ENCODE measurements at regions not wholly inside any gene's neighbourhood (a gene's known extent, or its start where the extent isn't known, plus 50 kb on each side); places are given as distances from the start of the nearest gene placed in this dataset.

- no peaks in the 10 kb centered on the region for H3K9me3 ChIP-seq (ENCODE audit: low read length)
- H4K20me1 ChIP-seq (ENCODE audit: low read length) = no peaks in the 10 kb centered on the region
- H3K4me1 ChIP-seq (ENCODE audit: insufficient read depth, low read length) = no peaks in the 10 kb centered on the region
- no peak overlapping the region for H2AFZ ChIP-seq (ENCODE audit: low read length)
- H3K27ac ChIP-seq (ENCODE audit: low read length) = no peak overlapping the region
- POLR2A ChIA-PET (ENCODE audit: unreplicated experiment) = no interaction called here
- DNase-seq = no peak
- TF ChIP-seq EZH2phosphoT487 (IDR thresholded peaks at IDR 0.05; ENCODE audit: borderline replicate concordance, low read length) = no peak
- no peak for TF ChIP-seq EZH2 (IDR thresholded peaks at IDR 0.05; ENCODE audit: low read length, unreplicated experiment)
- intact Hi-C loops (cut with micrococcal nuclease) = no loop called here
- no peak overlapping the region for H3K4me2 ChIP-seq (ENCODE audit: low read length)
- H3K9ac ChIP-seq (ENCODE audit: low read length) = no peak overlapping the region
- H3K9me2 ChIP-seq (replicated peaks; ENCODE audit: low read length) = no peaks in the 10 kb centered on the region
- no peaks in the 10 kb centered on the region for H3K36me3 ChIP-seq (ENCODE audit: low read depth, low read length)
- H3K79me2 ChIP-seq (ENCODE audit: low read length) = no peaks in the 10 kb centered on the region
- BruUV-seq (replicated peaks) = no TSS peak
- no peak for ATAC-seq
- no peaks in the 10 kb centered on the region for H3K27me3 ChIP-seq (ENCODE audit: low read length)
- CTCF ChIA-PET = no interaction called here
- no peaks in the 10 kb centered on the region for H3F3A ChIP-seq (ENCODE audit: low read length, unreplicated experiment)
- no peak overlapping the region for H3K4me3 ChIP-seq (ENCODE audit: low read length)
Measured at GRCh38 chr2:185891403-185891802, 152.8 kb downstream of the FSIP2 start.

DNA sequence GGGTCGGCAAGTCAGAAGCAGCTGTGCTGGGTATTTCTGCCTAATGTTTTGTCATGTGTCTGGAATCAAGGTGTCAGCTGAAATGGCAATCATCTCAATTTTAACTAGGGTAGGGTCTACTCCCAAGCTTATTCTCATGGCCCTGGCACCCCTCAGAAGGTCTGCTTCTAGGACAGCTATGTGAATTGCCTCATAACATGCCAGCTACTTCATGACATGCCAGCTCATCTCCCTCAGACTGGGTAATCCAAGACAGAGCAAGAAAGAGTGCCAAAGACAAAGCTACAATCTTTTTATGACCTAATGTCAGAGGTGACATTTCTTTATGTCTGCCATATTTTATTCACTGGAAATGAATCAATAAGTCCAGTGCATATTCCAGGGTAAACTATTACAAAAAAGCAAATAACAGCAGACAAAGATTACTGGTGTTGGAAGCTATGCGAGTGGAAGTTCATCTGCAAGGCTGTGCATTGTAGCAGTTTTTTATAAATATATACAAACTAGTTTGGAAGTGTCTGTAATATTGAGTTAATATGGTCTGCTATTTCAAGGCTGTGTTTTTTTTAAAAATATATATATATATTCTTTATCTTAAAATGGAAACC is 153.3 kb downstream of the FSIP2 start:
- ATAC-seq (no peak), DNase-seq (no peak)
- Histone ChIP-seq H2AFZ (ENCODE audit: low read length) (no peak overlapping the region), H3K27me3 (ENCODE audit: low read length) (no peaks in the 10 kb centered on the region), H3K9me2 (replicated peaks; ENCODE audit: low read length) (no peaks in the 10 kb centered on the region), H3K4me1 (ENCODE audit: insufficient read depth, low read length) (no peaks in the 10 kb centered on the region), H3K4me2 (ENCODE audit: low read length) (no peak overlapping the region), H4K20me1 (ENCODE audit: low read length) (no peaks in the 10 kb centered on the region), H3K9me3 (ENCODE audit: low read length) (no peaks in the 10 kb centered on the region), H3F3A (ENCODE audit: low read length, unreplicated experiment) (no peaks in the 10 kb centered on the region), H3K9ac (ENCODE audit: low read length) (no peak overlapping the region), H3K27ac (ENCODE audit: low read length) (no peak overlapping the region), H3K79me2 (ENCODE audit: low read length) (no peaks in the 10 kb centered on the region), H3K4me3 (ENCODE audit: low read length) (no peak overlapping the region), H3K36me3 (ENCODE audit: low read depth, low read length) (no peaks in the 10 kb centered on the region)
- CTCF ChIA-PET = no interaction called here
- intact Hi-C loops (cut with micrococcal nuclease) = no loop called here
- BruUV-seq (replicated peaks) = no TSS peak
- TF ChIP-seq, protein P1, sequence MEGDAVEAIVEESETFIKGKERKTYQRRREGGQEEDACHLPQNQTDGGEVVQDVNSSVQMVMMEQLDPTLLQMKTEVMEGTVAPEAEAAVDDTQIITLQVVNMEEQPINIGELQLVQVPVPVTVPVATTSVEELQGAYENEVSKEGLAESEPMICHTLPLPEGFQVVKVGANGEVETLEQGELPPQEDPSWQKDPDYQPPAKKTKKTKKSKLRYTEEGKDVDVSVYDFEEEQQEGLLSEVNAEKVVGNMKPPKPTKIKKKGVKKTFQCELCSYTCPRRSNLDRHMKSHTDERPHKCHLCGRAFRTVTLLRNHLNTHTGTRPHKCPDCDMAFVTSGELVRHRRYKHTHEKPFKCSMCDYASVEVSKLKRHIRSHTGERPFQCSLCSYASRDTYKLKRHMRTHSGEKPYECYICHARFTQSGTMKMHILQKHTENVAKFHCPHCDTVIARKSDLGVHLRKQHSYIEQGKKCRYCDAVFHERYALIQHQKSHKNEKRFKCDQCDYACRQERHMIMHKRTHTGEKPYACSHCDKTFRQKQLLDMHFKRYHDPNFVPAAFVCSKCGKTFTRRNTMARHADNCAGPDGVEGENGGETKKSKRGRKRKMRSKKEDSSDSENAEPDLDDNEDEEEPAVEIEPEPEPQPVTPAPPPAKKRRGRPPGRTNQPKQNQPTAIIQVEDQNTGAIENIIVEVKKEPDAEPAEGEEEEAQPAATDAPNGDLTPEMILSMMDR (conservative IDR thresholded peaks at IDR 0.05; ENCODE audit: low read depth, low read length) = no peak
- no peak for TF ChIP-seq EZH2 (IDR thresholded peaks at IDR 0.05; ENCODE audit: low read length, unreplicated experiment)
- no peak for TF ChIP-seq EZH2phosphoT487 (IDR thresholded peaks at IDR 0.05; ENCODE audit: borderline replicate concordance, low read length)
- POLR2A ChIA-PET (ENCODE audit: unreplicated experiment) = no interaction called here

GRCh38 chr2:185892484-185892883 is 153.9 kb downstream of the FSIP2 start:
- no TSS peak for BruUV-seq (replicated peaks)
- no peaks in the 10 kb centered on the region for H3K36me3 ChIP-seq (ENCODE audit: low read depth, low read length)
- H2AFZ ChIP-seq (ENCODE audit: low read length) = no peak overlapping the region
- no peak for DNase-seq
- no peaks in the 10 kb centered on the region for H3K9me3 ChIP-seq (ENCODE audit: low read length)
- H3K4me3 ChIP-seq (ENCODE audit: low read length) = no peak overlapping the region
- no peak for ATAC-seq
- intact Hi-C loops (cut with micrococcal nuclease) = no loop called here
- no peaks in the 10 kb centered on the region for H3K79me2 ChIP-seq (ENCODE audit: low read length)
- no peak overlapping the region for H3K4me2 ChIP-seq (ENCODE audit: low read length)
- no peaks in the 10 kb centered on the region for H3K4me1 ChIP-seq (ENCODE audit: insufficient read depth, low read length)
- no peaks in the 10 kb centered on the region for H3K9me2 ChIP-seq (replicated peaks; ENCODE audit: low read length)
- ChIA-PET CTCF (no interaction called here), POLR2A (ENCODE audit: unreplicated experiment) (no interaction called here)
- TF ChIP-seq, protein P1 (conservative IDR thresholded peaks at IDR 0.05; ENCODE audit: low read depth, low read length) = no peak
- TF ChIP-seq EZH2 (IDR thresholded peaks at IDR 0.05; ENCODE audit: low read length, unreplicated experiment) = no peak
- no peak for TF ChIP-seq EZH2phosphoT487 (IDR thresholded peaks at IDR 0.05; ENCODE audit: borderline replicate concordance, low read length)
- H3K27me3 ChIP-seq (ENCODE audit: low read length) = no peaks in the 10 kb centered on the region
- H3K27ac ChIP-seq (ENCODE audit: low read length) = no peak overlapping the region
- no peaks in the 10 kb centered on the region for H3F3A ChIP-seq (ENCODE audit: low read length, unreplicated experiment)
- no peak overlapping the region for H3K9ac ChIP-seq (ENCODE audit: low read length)
- no peaks in the 10 kb centered on the region for H4K20me1 ChIP-seq (ENCODE audit: low read length)

Data from PC-3 (cell line).